GM19240 (cell line): ENCODE measurements at regions not wholly inside any gene's neighbourhood (a gene's known extent, or its start where the extent isn't known, plus 50 kb on each side); places are given as distances from the start of the nearest gene placed in this dataset.
"Not testable (repeated sequence)": the region's sequence is repeated elsewhere in the genome, so short reads cannot be mapped to it uniquely, and the experiment has no call there.

Source experiments
- DNase-seq: peaks from one replicate; pipeline ENCODE4 v3.0.0; 2011; ENCODE audit warnings: low spot score; ENCODE audit not compliant: insufficient read length

- not testable (repeated sequence) for DNase-seq
These were observed 155.5 kb upstream of the FOXQ1 start for GRCh38 chr6:1156411-1156810.

GRCh38 chr6:1153696-1154245 lies 158.1 kb upstream of the FOXQ1 start:
- no peak for DNase-seq

- DNase-seq = no peak
These were observed 165.4 kb upstream of the FOXQ1 start for GRCh38 chr6:1146500-1146899.

GRCh38 chr6:1145768-1146218 lies 166.1 kb upstream of the FOXQ1 start:
- no peak for DNase-seq

GRCh38 chr6:1144842-1145767 lies 166.8 kb upstream of the FOXQ1 start:
- no peak for DNase-seq

- no peak for DNase-seq
These were observed 168.2 kb upstream of the FOXQ1 start for GRCh38 chr6:1143655-1144054.

- DNase-seq = no peak
These were observed 172.6 kb upstream of the FOXQ1 start for GRCh38 chr6:1139155-1139890.

- DNase-seq = no peak
These were observed 174.0 kb upstream of the FOXQ1 start for GRCh38 chr6:1137849-1138248.

- no peak for DNase-seq
These were observed 175.1 kb upstream of the FOXQ1 start for GRCh38 chr6:1136827-1137226.

GRCh38 chr6:1136415-1136774 lies 175.5 kb upstream of the FOXQ1 start:
- DNase-seq = no peak

GRCh38 chr6:1135726-1136414 lies 176.0 kb upstream of the FOXQ1 start:
- DNase-seq = no peak

- no peak for DNase-seq
These were observed 180.4 kb upstream of the FOXQ1 start for GRCh38 chr6:1131285-1132079.

- DNase-seq = no peak
These were observed 181.2 kb upstream of the FOXQ1 start for GRCh38 chr6:1130709-1131108.

- DNase-seq = no peak
These were observed 182.8 kb upstream of the FOXQ1 start for GRCh38 chr6:1129131-1129530.

GRCh38 chr6:1127597-1128288 lies 184.2 kb upstream of the FOXQ1 start:
- DNase-seq = no peak

GRCh38 chr6:1127129-1127528 lies 184.8 kb upstream of the FOXQ1 start:
- no peak for DNase-seq

GRCh38 chr6:1126036-1126435 lies 185.9 kb upstream of the FOXQ1 start:
- no peak for DNase-seq

GRCh38 chr6:1125297-1125696 lies 186.6 kb upstream of the FOXQ1 start:
- no peak for DNase-seq

GRCh38 chr6:1124885-1125284 lies 187.0 kb upstream of the FOXQ1 start:
- no peak for DNase-seq
